WTC11 (cell line): ENCODE measurements at regions not wholly inside any gene's neighbourhood (a gene's known extent, or its start where the extent isn't known, plus 50 kb on each side); places are given as distances from the start of the nearest gene placed in this dataset.

Experiments used
- ATAC-seq: fragments of 200-7000 bp; cut with Tn5 transposase; 2 replicates; pipeline ENCODE4 v1.10.0; 2021; ENCODE audit warnings: mild to moderate bottlenecking, moderate library complexity
- CTCF ChIA-PET: fragments of 300-600 bp; sonication (Branson Sonifier 250); formaldehyde crosslinking; loops from one replicate; lab custom pipeline; 2021; ENCODE audit warnings: antibody characterized with exemption; lab: Charles Lee
- POLR2A ChIA-PET: fragments of 350-600 bp; sonication (Branson Sonifier 250); formaldehyde crosslinking; loops from one replicate; lab custom pipeline; 2021; ENCODE audit warnings: antibody characterized with exemption; lab: Charles Lee
- DNase-seq: peaks from one replicate; pipeline ENCODE4 v3.0.0; 2021; ENCODE audit warnings: low spot score
- H3K27ac Mint-ChIP-seq: 2 replicates; pipeline ENCODE4 v1.8.0; 2021; ENCODE audit warnings: mixed read lengths
- H3K27me3 Mint-ChIP-seq: 2 replicates; pipeline ENCODE4 v1.8.0; 2021; ENCODE audit warnings: low read depth, mild to moderate bottlenecking, moderate library complexity, mixed read lengths
- H3K36me3 Mint-ChIP-seq: 2 replicates; pipeline ENCODE4 v1.8.0; 2021; ENCODE audit warnings: mixed read lengths
- H3K4me1 Mint-ChIP-seq: 2 replicates; pipeline ENCODE4 v1.8.0; 2022; ENCODE audit warnings: mixed read lengths
- H3K4me3 Mint-ChIP-seq: 2 replicates; pipeline ENCODE4 v1.8.0; 2021; ENCODE audit warnings: mild to moderate bottlenecking, moderate library complexity, mixed read lengths
- H3K9me3 Mint-ChIP-seq: 2 replicates; pipeline ENCODE4 v1.8.0; 2021; ENCODE audit warnings: mixed read lengths
- ATF1 ChIP-seq: sonication (generic); formaldehyde crosslinking; IDR thresholded peaks from 2 replicates; pipeline ENCODE4 v1.8.1; 2023; ENCODE audit warnings: mild to moderate bottlenecking, moderate library complexity, missing genetic modification reagents
- ATF3 ChIP-seq: sonication (generic); formaldehyde crosslinking; conservative IDR thresholded peaks from 2 replicates; pipeline ENCODE4 v1.8.1; 2022; ENCODE audit warnings: mild to moderate bottlenecking, missing genetic modification reagents
- ESRRA ChIP-seq: sonication (generic); formaldehyde crosslinking; IDR thresholded peaks from 2 replicates; pipeline ENCODE4 v1.8.1; 2022; ENCODE audit warnings: mild to moderate bottlenecking, missing genetic modification reagents, borderline replicate concordance
- FOXP1 ChIP-seq: sonication (generic); formaldehyde crosslinking; IDR thresholded peaks from 2 replicates; pipeline ENCODE4 v1.8.0; 2022; ENCODE audit warnings: missing genetic modification reagents, mild to moderate bottlenecking, moderate library complexity, borderline replicate concordance
- GABPB1 ChIP-seq: sonication (generic); formaldehyde crosslinking; IDR thresholded peaks from 2 replicates; pipeline ENCODE4 v1.8.1; 2023; ENCODE audit warnings: mild to moderate bottlenecking, missing genetic modification reagents
- GRHL2 ChIP-seq: fragments of 250-450 bp; sonication (Bioruptor Pico); IDR thresholded peaks from 2 replicates; pipeline ENCODE4 v1.8.0; 2022; ENCODE audit warnings: mild to moderate bottlenecking, moderate library complexity; ENCODE audit not compliant: insufficient replicate concordance, severe bottlenecking
- MYBL2 ChIP-seq: sonication (generic); formaldehyde crosslinking; IDR thresholded peaks from 2 replicates; pipeline ENCODE4 v1.8.1; 2023; ENCODE audit warnings: mild to moderate bottlenecking, moderate library complexity, missing genetic modification reagents
- NFATC4 ChIP-seq: fragments of 250-450 bp; sonication (Bioruptor Pico); IDR thresholded peaks from 2 replicates; pipeline ENCODE4 v1.9.0; 2021; ENCODE audit warnings: mild to moderate bottlenecking
- TP53 ChIP-seq: sonication (generic); formaldehyde crosslinking; IDR thresholded peaks from 2 replicates; pipeline ENCODE4 v1.8.1; 2023; ENCODE audit warnings: mild to moderate bottlenecking, missing genetic modification reagents
- ZNF232 ChIP-seq: sonication (generic); formaldehyde crosslinking; IDR thresholded peaks from 2 replicates; pipeline ENCODE4 v1.8.0; 2022; ENCODE audit warnings: mild to moderate bottlenecking, missing genetic modification reagents
- TF ChIP-seq, protein P1 (sequence below): sonication (generic); formaldehyde crosslinking; IDR thresholded peaks from 2 replicates; pipeline ENCODE4 v1.8.1; 2022; ENCODE audit warnings: missing genetic modification reagents, borderline replicate concordance
- TF ChIP-seq, protein P2 (sequence below): fragments of 250-450 bp; sonication (Bioruptor Pico); IDR thresholded peaks from 2 replicates; pipeline ENCODE4 v2.1.2; 2022; ENCODE audit warnings: mild to moderate bottlenecking, moderate library complexity
- TF ChIP-seq, protein P3 (sequence below): sonication (generic); formaldehyde crosslinking; IDR thresholded peaks from 2 replicates; pipeline ENCODE4 v1.8.0; 2022; ENCODE audit warnings: missing genetic modification reagents
- TF ChIP-seq, protein P4 (sequence below): sonication (generic); formaldehyde crosslinking; IDR thresholded peaks from 2 replicates; pipeline ENCODE4 v1.8.0; 2023; ENCODE audit warnings: missing genetic modification reagents
- TF ChIP-seq, protein P5 (sequence below): sonication (generic); formaldehyde crosslinking; IDR thresholded peaks from 2 replicates; pipeline ENCODE4 v1.8.0; 2023; ENCODE audit warnings: mild to moderate bottlenecking, missing genetic modification reagents

DNA sequence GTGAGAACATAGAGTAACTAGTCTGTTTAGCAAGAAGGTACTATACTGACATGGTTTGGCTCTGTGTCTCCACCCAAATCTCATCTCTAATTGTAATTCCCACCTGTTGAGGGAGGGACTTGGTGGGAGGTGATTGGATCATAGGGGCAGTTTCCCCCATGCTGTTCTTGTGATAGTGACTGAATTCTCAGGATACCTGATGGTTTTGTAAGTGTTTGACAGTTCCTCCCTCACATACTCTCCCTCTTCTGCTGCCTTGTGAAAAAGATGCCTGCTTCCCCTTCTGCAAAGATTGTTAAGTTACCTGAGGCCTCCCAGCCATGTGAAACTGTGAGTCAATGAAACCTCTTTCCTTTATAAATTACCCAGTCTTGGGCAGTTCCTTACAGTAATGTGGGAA, 240.4 kb upstream of the ST8SIA4 start:
- TF ChIP-seq, protein P1, sequence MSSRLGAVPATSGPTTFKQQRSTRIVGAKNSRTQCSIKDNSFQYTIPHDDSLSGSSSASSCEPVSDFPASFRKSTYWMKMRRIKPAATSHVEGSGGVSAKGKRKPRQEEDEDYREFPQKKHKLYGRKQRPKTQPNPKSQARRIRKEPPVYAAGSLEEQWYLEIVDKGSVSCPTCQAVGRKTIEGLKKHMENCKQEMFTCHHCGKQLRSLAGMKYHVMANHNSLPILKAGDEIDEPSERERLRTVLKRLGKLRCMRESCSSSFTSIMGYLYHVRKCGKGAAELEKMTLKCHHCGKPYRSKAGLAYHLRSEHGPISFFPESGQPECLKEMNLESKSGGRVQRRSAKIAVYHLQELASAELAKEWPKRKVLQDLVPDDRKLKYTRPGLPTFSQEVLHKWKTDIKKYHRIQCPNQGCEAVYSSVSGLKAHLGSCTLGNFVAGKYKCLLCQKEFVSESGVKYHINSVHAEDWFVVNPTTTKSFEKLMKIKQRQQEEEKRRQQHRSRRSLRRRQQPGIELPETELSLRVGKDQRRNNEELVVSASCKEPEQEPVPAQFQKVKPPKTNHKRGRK (CRISPR knock-in tag): no peak
- TF ChIP-seq, protein P2, sequence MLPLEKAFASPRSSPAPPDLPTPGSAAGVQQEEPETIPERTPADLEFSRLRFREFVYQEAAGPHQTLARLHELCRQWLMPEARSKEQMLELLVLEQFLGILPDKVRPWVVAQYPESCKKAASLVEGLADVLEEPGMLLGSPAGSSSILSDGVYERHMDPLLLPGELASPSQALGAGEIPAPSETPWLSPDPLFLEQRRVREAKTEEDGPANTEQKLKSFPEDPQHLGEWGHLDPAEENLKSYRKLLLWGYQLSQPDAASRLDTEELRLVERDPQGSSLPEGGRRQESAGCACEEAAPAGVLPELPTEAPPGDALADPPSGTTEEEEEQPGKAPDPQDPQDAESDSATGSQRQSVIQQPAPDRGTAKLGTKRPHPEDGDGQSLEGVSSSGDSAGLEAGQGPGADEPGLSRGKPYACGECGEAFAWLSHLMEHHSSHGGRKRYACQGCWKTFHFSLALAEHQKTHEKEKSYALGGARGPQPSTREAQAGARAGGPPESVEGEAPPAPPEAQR (CRISPR knock-in tag): no peak
- no peak for TF ChIP-seq ATF1 (CRISPR knock-in tag)
- TF ChIP-seq, protein P3, sequence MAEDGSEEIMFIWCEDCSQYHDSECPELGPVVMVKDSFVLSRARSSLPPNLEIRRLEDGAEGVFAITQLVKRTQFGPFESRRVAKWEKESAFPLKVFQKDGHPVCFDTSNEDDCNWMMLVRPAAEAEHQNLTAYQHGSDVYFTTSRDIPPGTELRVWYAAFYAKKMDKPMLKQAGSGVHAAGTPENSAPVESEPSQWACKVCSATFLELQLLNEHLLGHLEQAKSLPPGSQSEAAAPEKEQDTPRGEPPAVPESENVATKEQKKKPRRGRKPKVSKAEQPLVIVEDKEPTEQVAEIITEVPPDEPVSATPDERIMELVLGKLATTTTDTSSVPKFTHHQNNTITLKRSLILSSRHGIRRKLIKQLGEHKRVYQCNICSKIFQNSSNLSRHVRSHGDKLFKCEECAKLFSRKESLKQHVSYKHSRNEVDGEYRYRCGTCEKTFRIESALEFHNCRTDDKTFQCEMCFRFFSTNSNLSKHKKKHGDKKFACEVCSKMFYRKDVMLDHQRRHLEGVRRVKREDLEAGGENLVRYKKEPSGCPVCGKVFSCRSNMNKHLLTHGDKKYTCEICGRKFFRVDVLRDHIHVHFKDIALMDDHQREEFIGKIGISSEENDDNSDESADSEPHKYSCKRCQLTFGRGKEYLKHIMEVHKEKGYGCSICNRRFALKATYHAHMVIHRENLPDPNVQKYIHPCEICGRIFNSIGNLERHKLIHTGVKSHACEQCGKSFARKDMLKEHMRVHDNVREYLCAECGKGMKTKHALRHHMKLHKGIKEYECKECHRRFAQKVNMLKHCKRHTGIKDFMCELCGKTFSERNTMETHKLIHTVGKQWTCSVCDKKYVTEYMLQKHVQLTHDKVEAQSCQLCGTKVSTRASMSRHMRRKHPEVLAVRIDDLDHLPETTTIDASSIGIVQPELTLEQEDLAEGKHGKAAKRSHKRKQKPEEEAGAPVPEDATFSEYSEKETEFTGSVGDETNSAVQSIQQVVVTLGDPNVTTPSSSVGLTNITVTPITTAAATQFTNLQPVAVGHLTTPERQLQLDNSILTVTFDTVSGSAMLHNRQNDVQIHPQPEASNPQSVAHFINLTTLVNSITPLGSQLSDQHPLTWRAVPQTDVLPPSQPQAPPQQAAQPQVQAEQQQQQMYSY (CRISPR knock-in tag): no peak
- TF ChIP-seq, protein P4, sequence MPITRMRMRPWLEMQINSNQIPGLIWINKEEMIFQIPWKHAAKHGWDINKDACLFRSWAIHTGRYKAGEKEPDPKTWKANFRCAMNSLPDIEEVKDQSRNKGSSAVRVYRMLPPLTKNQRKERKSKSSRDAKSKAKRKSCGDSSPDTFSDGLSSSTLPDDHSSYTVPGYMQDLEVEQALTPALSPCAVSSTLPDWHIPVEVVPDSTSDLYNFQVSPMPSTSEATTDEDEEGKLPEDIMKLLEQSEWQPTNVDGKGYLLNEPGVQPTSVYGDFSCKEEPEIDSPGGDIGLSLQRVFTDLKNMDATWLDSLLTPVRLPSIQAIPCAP (CRISPR knock-in tag): no peak
- TF ChIP-seq NFATC4 (CRISPR knock-in tag): no peak
- TF ChIP-seq ZNF232 (CRISPR knock-in tag): no peak
- no peak overlapping the region for H3K27ac Mint-ChIP-seq
- ChIA-PET POLR2A (no interaction called here), CTCF (no interaction called here)
- H3K27me3 Mint-ChIP-seq: no peaks in the 10 kb centered on the region
- H3K4me1 Mint-ChIP-seq: peaks cover 8% of the 10 kb centered on the region
- ATAC-seq (peak; percentile 71), DNase-seq (no peak)
- H3K9me3 Mint-ChIP-seq: peaks cover 16% of the 10 kb centered on the region
- H3K36me3 Mint-ChIP-seq: peaks cover 7% of the 10 kb centered on the region; the same call in 1 of the 2 replicates
- no peak overlapping the region for H3K4me3 Mint-ChIP-seq

GRCh38 chr5:101142102-101142501, 239.0 kb upstream of the ST8SIA4 start:
- H3K4me3 Mint-ChIP-seq: no peak overlapping the region
- ATAC-seq: no peak

More at GRCh38 chr5:101142102-101142501, 239.0 kb upstream of the ST8SIA4 start:
- Mint-ChIP-seq H3K27ac (no peak overlapping the region), H3K27me3 (no peaks in the 10 kb centered on the region), H3K9me3 (peaks cover 16% of the 10 kb centered on the region), H3K4me1 (peaks cover 8% of the 10 kb centered on the region), H3K36me3 (peaks cover 7% of the 10 kb centered on the region; the same call in 1 of the 2 replicates)
- no peak for DNase-seq
- ChIA-PET CTCF (no interaction called here), POLR2A (no interaction called here)
- TF ChIP-seq GABPB1 (CRISPR knock-in tag) (no peak), ZNF232 (CRISPR knock-in tag) (no peak), ATF3 (no peak), ESRRA (CRISPR knock-in tag) (no peak), TP53 (no peak), MYBL2 (CRISPR knock-in tag) (no peak), FOXP1 (CRISPR knock-in tag) (no peak), GRHL2 (CRISPR knock-in tag) (no peak)
- TF ChIP-seq, protein P5, sequence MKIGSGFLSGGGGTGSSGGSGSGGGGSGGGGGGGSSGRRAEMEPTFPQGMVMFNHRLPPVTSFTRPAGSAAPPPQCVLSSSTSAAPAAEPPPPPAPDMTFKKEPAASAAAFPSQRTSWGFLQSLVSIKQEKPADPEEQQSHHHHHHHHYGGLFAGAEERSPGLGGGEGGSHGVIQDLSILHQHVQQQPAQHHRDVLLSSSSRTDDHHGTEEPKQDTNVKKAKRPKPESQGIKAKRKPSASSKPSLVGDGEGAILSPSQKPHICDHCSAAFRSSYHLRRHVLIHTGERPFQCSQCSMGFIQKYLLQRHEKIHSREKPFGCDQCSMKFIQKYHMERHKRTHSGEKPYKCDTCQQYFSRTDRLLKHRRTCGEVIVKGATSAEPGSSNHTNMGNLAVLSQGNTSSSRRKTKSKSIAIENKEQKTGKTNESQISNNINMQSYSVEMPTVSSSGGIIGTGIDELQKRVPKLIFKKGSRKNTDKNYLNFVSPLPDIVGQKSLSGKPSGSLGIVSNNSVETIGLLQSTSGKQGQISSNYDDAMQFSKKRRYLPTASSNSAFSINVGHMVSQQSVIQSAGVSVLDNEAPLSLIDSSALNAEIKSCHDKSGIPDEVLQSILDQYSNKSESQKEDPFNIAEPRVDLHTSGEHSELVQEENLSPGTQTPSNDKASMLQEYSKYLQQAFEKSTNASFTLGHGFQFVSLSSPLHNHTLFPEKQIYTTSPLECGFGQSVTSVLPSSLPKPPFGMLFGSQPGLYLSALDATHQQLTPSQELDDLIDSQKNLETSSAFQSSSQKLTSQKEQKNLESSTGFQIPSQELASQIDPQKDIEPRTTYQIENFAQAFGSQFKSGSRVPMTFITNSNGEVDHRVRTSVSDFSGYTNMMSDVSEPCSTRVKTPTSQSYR (CRISPR knock-in tag): no peak
